PC-3 (cell line): ENCODE measurements at regions not wholly inside any gene's neighbourhood (a gene's known extent, or its start where the extent isn't known, plus 50 kb on each side); places are given as distances from the start of the nearest gene placed in this dataset.

Source experiments
- EZH2 ChIP-seq: fragments of 300-600 bp; sonication (generic); IDR thresholded peaks from one replicate; pipeline ENCODE4 v1.6.1; 2017; ENCODE audit warnings: antibody characterized with exemption, mild to moderate bottlenecking, low read length; ENCODE audit not compliant: unreplicated experiment
- EZH2phosphoT487 ChIP-seq: fragments of 300-600 bp; sonication (generic); IDR thresholded peaks from 2 replicates; pipeline ENCODE4 v1.6.1; 2018; ENCODE audit warnings: mild to moderate bottlenecking, antibody characterized with exemption, low read length, borderline replicate concordance
- TF ChIP-seq, protein P1 (sequence below): fragments of 300-600 bp; sonication (generic); conservative IDR thresholded peaks from 2 replicates; pipeline ENCODE4 v1.5.1; 2017; ENCODE audit warnings: antibody characterized with exemption, low read depth, mild to moderate bottlenecking, low read length

- TF ChIP-seq, protein P1, sequence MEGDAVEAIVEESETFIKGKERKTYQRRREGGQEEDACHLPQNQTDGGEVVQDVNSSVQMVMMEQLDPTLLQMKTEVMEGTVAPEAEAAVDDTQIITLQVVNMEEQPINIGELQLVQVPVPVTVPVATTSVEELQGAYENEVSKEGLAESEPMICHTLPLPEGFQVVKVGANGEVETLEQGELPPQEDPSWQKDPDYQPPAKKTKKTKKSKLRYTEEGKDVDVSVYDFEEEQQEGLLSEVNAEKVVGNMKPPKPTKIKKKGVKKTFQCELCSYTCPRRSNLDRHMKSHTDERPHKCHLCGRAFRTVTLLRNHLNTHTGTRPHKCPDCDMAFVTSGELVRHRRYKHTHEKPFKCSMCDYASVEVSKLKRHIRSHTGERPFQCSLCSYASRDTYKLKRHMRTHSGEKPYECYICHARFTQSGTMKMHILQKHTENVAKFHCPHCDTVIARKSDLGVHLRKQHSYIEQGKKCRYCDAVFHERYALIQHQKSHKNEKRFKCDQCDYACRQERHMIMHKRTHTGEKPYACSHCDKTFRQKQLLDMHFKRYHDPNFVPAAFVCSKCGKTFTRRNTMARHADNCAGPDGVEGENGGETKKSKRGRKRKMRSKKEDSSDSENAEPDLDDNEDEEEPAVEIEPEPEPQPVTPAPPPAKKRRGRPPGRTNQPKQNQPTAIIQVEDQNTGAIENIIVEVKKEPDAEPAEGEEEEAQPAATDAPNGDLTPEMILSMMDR: no peak
- TF ChIP-seq EZH2 (no peak), EZH2phosphoT487 (no peak)
Observed at GRCh38 chr11:111066846-111067245, 178.7 kb upstream of the POU2AF2 start.
